Ovary (tissue), 3 donors: ENCODE measurements at regions not wholly inside any gene's neighbourhood (a gene's known extent, or its start where the extent isn't known, plus 50 kb on each side); places are given as distances from the start of the nearest gene placed in this dataset.

Experiments
- EP300 ChIP-seq: sonication (generic); formaldehyde crosslinking; IDR thresholded peaks from one replicate; pipeline ENCODE4 v1.6.1; 2017; ENCODE audit warnings: antibody characterized with exemption
- POLR2A ChIP-seq: fragments of 450-650 bp; IDR thresholded peaks from one replicate; pipeline ENCODE4 v1.6.1; 2017; ENCODE audit warnings: antibody characterized with exemption, mild to moderate bottlenecking, moderate library complexity
- TF ChIP-seq, protein P1 (sequence below), 3 donors: fragments of 450-650 bp in 2 of 3; fragments of 200-600 bp in 1 of 3; IDR thresholded peaks; one replicate each; pipeline versions ENCODE4 v1.5.1 to v1.8.0; 2016 to 2022; ENCODE audit warnings: antibody characterized with exemption in 3 of 3, mild to moderate bottlenecking in 1 of 3
- donor health status: DM: no; HTN: no; CAD: no.

DNA sequence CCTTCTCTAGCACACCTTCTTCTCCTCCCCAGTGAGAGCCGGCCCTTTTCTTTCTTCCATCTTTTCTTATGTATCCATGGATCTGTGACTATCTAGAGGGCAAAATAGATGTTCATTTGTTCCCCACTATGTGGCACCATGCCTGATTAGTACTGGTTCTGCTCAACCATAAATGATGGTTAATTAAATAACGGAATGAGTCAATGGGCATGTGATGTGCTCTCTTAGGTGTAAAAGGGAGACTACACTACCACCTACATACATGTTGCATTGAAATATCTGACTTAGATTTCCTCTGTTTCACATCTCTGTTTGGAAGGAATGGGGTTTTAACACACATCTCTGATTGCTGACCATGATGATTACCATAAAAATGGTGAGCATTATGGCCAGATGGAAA is 116.5 kb downstream of the BTG1 start:
- TF ChIP-seq POLR2A (no peak), EP300 (no peak)
- TF ChIP-seq, protein P1, sequence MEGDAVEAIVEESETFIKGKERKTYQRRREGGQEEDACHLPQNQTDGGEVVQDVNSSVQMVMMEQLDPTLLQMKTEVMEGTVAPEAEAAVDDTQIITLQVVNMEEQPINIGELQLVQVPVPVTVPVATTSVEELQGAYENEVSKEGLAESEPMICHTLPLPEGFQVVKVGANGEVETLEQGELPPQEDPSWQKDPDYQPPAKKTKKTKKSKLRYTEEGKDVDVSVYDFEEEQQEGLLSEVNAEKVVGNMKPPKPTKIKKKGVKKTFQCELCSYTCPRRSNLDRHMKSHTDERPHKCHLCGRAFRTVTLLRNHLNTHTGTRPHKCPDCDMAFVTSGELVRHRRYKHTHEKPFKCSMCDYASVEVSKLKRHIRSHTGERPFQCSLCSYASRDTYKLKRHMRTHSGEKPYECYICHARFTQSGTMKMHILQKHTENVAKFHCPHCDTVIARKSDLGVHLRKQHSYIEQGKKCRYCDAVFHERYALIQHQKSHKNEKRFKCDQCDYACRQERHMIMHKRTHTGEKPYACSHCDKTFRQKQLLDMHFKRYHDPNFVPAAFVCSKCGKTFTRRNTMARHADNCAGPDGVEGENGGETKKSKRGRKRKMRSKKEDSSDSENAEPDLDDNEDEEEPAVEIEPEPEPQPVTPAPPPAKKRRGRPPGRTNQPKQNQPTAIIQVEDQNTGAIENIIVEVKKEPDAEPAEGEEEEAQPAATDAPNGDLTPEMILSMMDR (IDR thresholded peaks at IDR 0.05) = no peak
